22Rv1 (cell line): ENCODE measurements at regions not wholly inside any gene's neighbourhood (a gene's known extent, or its start where the extent isn't known, plus 50 kb on each side); places are given as distances from the start of the nearest gene placed in this dataset.

Source experiments
- CTCF ChIP-seq: fragments of 450-650 bp; IDR thresholded peaks from 2 replicates; pipeline ENCODE4 v1.5.1; 2017; ENCODE audit warnings: mild to moderate bottlenecking
- ZFX ChIP-seq: fragments of 450-650 bp; IDR thresholded peaks from 2 replicates; pipeline ENCODE4 v1.6.1; 2017; ENCODE audit warnings: antibody characterized with exemption, borderline replicate concordance

GRCh38 chr9:117777823-117778222 is 73.6 kb downstream of the TLR4 start:
- TF ChIP-seq CTCF (no peak), ZFX (no peak)
